Neural progenitor cell (in vitro differentiated cells): ENCODE measurements at regions not wholly inside any gene's neighbourhood (a gene's known extent, or its start where the extent isn't known, plus 50 kb on each side); places are given as distances from the start of the nearest gene placed in this dataset.

Source experiments
- DNase-seq: peaks from one replicate; pipeline ENCODE4 v3.0.0-alpha.2; 2016; ENCODE audit warnings: low spot score
- H2AFZ ChIP-seq: fragments of 200-600 bp; sonication (generic); replicated peaks from 2 replicates; pipeline ENCODE4 v1.6.1; 2016; ENCODE audit warnings: antibody characterized with exemption
- H3F3A ChIP-seq: fragments of 200-600 bp; sonication (generic); 2 replicates; pipeline ENCODE4 v1.6.1; 2016; ENCODE audit warnings: antibody characterized with exemption, low read depth
- H3K27ac ChIP-seq: fragments of 200-600 bp; sonication (generic); 2 replicates; pipeline ENCODE4 v1.5.1; 2016; ENCODE audit warnings: mild to moderate bottlenecking
- H3K27me3 ChIP-seq: fragments of 200-600 bp; sonication (generic); 2 replicates; pipeline ENCODE4 v1.6.1; 2016; ENCODE audit warnings: mild to moderate bottlenecking, moderate library complexity
- H3K36me3 ChIP-seq: fragments of 200-600 bp; sonication (generic); 2 replicates; pipeline ENCODE4 v1.5.1; 2016
- H3K4me1 ChIP-seq: fragments of 200-600 bp; sonication (generic); 2 replicates; pipeline ENCODE4 v1.6.1; 2016; ENCODE audit warnings: mixed run types
- H3K4me2 ChIP-seq: fragments of 200-600 bp; sonication (generic); 2 replicates; pipeline ENCODE4 v1.6.1; 2016
- H3K4me3 ChIP-seq: fragments of 200-600 bp; sonication (generic); 2 replicates; pipeline ENCODE4 v1.5.1; 2016
- H3K79me2 ChIP-seq: fragments of 200-600 bp; sonication (generic); 2 replicates; pipeline ENCODE4 v1.6.1; 2016; ENCODE audit warnings: low read depth
- H3K9ac ChIP-seq: fragments of 200-600 bp; sonication (generic); 2 replicates; pipeline ENCODE4 v1.6.1; 2016
- H3K9me3 ChIP-seq: fragments of 200-600 bp; sonication (generic); 2 replicates; pipeline ENCODE4 v1.5.1; 2016; ENCODE audit warnings: low read depth
- H4K20me1 ChIP-seq: fragments of 200-600 bp; sonication (generic); 2 replicates; pipeline ENCODE4 v1.6.1; 2016; ENCODE audit warnings: low read depth
- H3K27ac Mint-ChIP-seq: 3 replicates; pipeline ENCODE4 v1.8.0; 2021; ENCODE audit warnings: mixed read lengths
- H3K27me3 Mint-ChIP-seq: 2 replicates; pipeline ENCODE4 v1.8.0; 2022; ENCODE audit warnings: low read depth, mild to moderate bottlenecking, inconsistent platforms, moderate library complexity, mixed read lengths; ENCODE audit not compliant: insufficient read depth
- H3K36me3 Mint-ChIP-seq: 3 replicates; pipeline ENCODE4 v1.8.0; 2021; ENCODE audit warnings: mixed read lengths
- H3K4me1 Mint-ChIP-seq: 3 replicates; pipeline ENCODE4 v1.8.0; 2021; ENCODE audit warnings: mixed read lengths
- H3K4me3 Mint-ChIP-seq: 3 replicates; pipeline ENCODE4 v1.8.0; 2021; ENCODE audit warnings: mild to moderate bottlenecking, moderate library complexity, mixed read lengths
- H3K9me3 Mint-ChIP-seq: 3 replicates; pipeline ENCODE4 v1.8.0; 2020; ENCODE audit warnings: mixed read lengths
- CTCF ChIP-seq: fragments of 200-600 bp; sonication (generic); IDR thresholded peaks from 2 replicates; pipeline ENCODE4 v1.5.1; 2017; ENCODE audit warnings: antibody characterized with exemption, mild to moderate bottlenecking
- EZH2 ChIP-seq: fragments of 200-600 bp; sonication (generic); IDR thresholded peaks from 2 replicates; pipeline ENCODE4 v1.6.1; 2017; ENCODE audit warnings: antibody characterized with exemption, mild to moderate bottlenecking, moderate library complexity
- EZH2phosphoT487 ChIP-seq: fragments of 200-600 bp; sonication (generic); IDR thresholded peaks from 2 replicates; pipeline ENCODE4 v1.6.1; 2017; ENCODE audit warnings: antibody characterized with exemption

- no peaks in the 10 kb centered on the region for H3F3A ChIP-seq
- no peak overlapping the region for H2AFZ ChIP-seq
- no peak overlapping the region for H3K9ac ChIP-seq
- H3K4me3 Mint-ChIP-seq, result no peak overlapping the region
- H3K4me1 Mint-ChIP-seq, result peaks cover 2% of the 10 kb centered on the region
- H3K4me3 ChIP-seq, result no peak overlapping the region
- no peaks in the 10 kb centered on the region for H4K20me1 ChIP-seq
- no peaks in the 10 kb centered on the region for H3K36me3 Mint-ChIP-seq
- no peaks in the 10 kb centered on the region for H3K36me3 ChIP-seq
- H3K4me2 ChIP-seq, result no peak overlapping the region
- no peak overlapping the region for H3K27ac ChIP-seq
- TF ChIP-seq EZH2phosphoT487 (no peak), EZH2 (no peak), CTCF (no peak)
- no peaks in the 10 kb centered on the region for H3K4me1 ChIP-seq
- no peaks in the 10 kb centered on the region for H3K27me3 ChIP-seq
- no peaks in the 10 kb centered on the region for H3K9me3 ChIP-seq
- H3K27ac Mint-ChIP-seq, result no peak overlapping the region
- H3K79me2 ChIP-seq, result no peaks in the 10 kb centered on the region
- H3K9me3 Mint-ChIP-seq, result no peaks in the 10 kb centered on the region
- peaks cover 4% of the 10 kb centered on the region for H3K27me3 Mint-ChIP-seq
- DNase-seq, result no peak
Measured at GRCh38 chr12:3350432-3350831, 140.6 kb upstream of the PRMT8 start.

- H3K9me3 Mint-ChIP-seq, result no peaks in the 10 kb centered on the region
Measured at GRCh38 chr12:3351731-3352130, 139.3 kb upstream of the PRMT8 start.

DNA sequence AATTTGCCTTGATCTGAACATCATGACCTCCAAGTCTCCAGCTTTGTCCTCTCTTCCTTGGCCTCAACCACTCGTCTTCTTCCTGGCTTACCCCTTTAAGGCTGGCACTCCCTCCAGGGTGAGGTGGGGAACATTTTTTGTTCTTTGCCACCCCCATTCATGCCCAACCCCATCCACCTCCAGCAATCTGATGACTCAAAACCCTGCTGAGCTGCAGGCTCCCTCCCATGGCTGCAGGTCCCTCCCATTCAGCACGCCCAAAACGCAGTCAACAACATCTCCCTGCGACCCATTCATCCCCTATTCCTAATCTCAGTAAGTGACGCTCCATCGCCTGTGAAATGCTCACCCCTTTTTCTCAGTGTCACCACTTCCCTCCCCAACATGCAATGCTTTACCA, 138.8 kb upstream of the PRMT8 start:
- Histone ChIP-seq H4K20me1 (no peaks in the 10 kb centered on the region), H3K9me3 (no peaks in the 10 kb centered on the region), H3K27me3 (no peaks in the 10 kb centered on the region), H3F3A (no peaks in the 10 kb centered on the region), H3K4me3 (no peak overlapping the region), H3K36me3 (no peaks in the 10 kb centered on the region), H3K79me2 (no peaks in the 10 kb centered on the region), H3K9ac (no peak overlapping the region), H3K4me1 (peaks cover 3% of the 10 kb centered on the region), H3K4me2 (no peak overlapping the region), H3K27ac (no peak overlapping the region), H2AFZ (no peak overlapping the region)
- DNase-seq, result no peak
- Mint-ChIP-seq H3K36me3 (no peaks in the 10 kb centered on the region), H3K4me1 (peaks cover 4% of the 10 kb centered on the region), H3K9me3 (no peaks in the 10 kb centered on the region), H3K4me3 (no peak overlapping the region), H3K27ac (no peak overlapping the region), H3K27me3 (peaks cover 4% of the 10 kb centered on the region)
- TF ChIP-seq EZH2phosphoT487 (no peak), EZH2 (no peak), CTCF (no peak)

More at GRCh38 chr12:3351731-3352130, 139.3 kb upstream of the PRMT8 start:
- no peak for DNase-seq
- Histone ChIP-seq H4K20me1 (no peaks in the 10 kb centered on the region), H3K9me3 (no peaks in the 10 kb centered on the region), H3K79me2 (no peaks in the 10 kb centered on the region), H3F3A (no peaks in the 10 kb centered on the region), H3K4me2 (no peak overlapping the region), H3K4me1 (peaks cover under 1% of the 10 kb centered on the region), H3K4me3 (no peak overlapping the region), H3K36me3 (no peaks in the 10 kb centered on the region), H3K9ac (no peak overlapping the region), H3K27me3 (no peaks in the 10 kb centered on the region), H2AFZ (no peak overlapping the region), H3K27ac (no peak overlapping the region)
- Mint-ChIP-seq H3K4me3 (no peak overlapping the region), H3K36me3 (no peaks in the 10 kb centered on the region), H3K4me1 (peaks cover 4% of the 10 kb centered on the region), H3K27me3 (peaks cover 4% of the 10 kb centered on the region), H3K27ac (no peak overlapping the region)
- TF ChIP-seq CTCF (no peak), EZH2phosphoT487 (no peak), EZH2 (no peak)

DNA sequence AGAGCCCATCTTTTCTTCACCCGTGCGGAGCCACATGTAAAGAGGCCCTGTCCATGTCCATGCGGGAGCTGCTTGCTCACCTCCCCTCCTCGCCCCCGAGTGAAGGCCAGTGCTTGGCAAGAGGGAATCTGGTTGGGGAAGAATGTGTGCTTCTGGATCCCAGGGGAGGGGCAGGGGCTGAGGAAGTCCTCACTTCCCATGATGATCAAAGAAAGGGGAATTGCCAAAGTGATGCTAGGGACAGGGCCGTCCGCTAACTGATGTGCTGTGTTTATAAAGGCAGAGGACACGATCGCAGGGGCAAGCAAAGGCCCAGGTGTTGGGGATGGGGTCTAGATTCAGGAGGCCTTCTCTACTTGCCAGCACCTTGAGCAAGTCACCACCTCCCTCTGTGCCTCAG, 137.4 kb upstream of the PRMT8 start:
- Mint-ChIP-seq H3K4me3 (no peak overlapping the region), H3K4me1 (peaks cover 4% of the 10 kb centered on the region), H3K9me3 (no peaks in the 10 kb centered on the region), H3K36me3 (no peaks in the 10 kb centered on the region), H3K27me3 (peaks cover 2% of the 10 kb centered on the region), H3K27ac (peak overlapping the region; percentile 32)
- H3K27me3 ChIP-seq, result no peaks in the 10 kb centered on the region
- no peaks in the 10 kb centered on the region for H3K9me3 ChIP-seq
- no peaks in the 10 kb centered on the region for H3K79me2 ChIP-seq
- H4K20me1 ChIP-seq, result no peaks in the 10 kb centered on the region
- peaks cover 3% of the 10 kb centered on the region for H3K4me1 ChIP-seq
- H3K9ac ChIP-seq, result no peak overlapping the region
- H3K4me2 ChIP-seq, result no peak overlapping the region
- H3K36me3 ChIP-seq, result no peaks in the 10 kb centered on the region
- no peak overlapping the region for H2AFZ ChIP-seq
- no peak overlapping the region for H3K27ac ChIP-seq
- H3K4me3 ChIP-seq, result no peak overlapping the region
- H3F3A ChIP-seq, result no peaks in the 10 kb centered on the region
- TF ChIP-seq EZH2 (no peak), CTCF (no peak), EZH2phosphoT487 (no peak)
- DNase-seq, result no peak
